HG02763 (cell line): ENCODE measurements at regions not wholly inside any gene's neighbourhood (a gene's known extent, or its start where the extent isn't known, plus 50 kb on each side); places are given as distances from the start of the nearest gene placed in this dataset.
"Not testable (repeated sequence)": the region's sequence is repeated elsewhere in the genome, so short reads cannot be mapped to it uniquely, and the experiment has no call there.

Experiments used
- ATAC-seq: cut with Tn5 transposase; IDR thresholded peaks from one replicate; pipeline ENCODE4 v1.9.1; 2021; ENCODE audit warnings: mild to moderate bottlenecking, moderate library complexity; ENCODE audit not compliant: unreplicated experiment

- no peak for ATAC-seq
Measured at GRCh38 chrX:40380655-40381488, 199.9 kb upstream of the ATP6AP2 start.

- ATAC-seq: no peak
Measured at GRCh38 chrX:40377684-40378083, 203.1 kb upstream of the ATP6AP2 start.

- no peak for ATAC-seq
Measured at GRCh38 chrX:40374486-40374885, 206.3 kb upstream of the ATP6AP2 start.

GRCh38 chrX:40373641-40374040, 207.1 kb upstream of the ATP6AP2 start:
- ATAC-seq: no peak

GRCh38 chrX:40373025-40373424, 207.7 kb upstream of the ATP6AP2 start:
- ATAC-seq: no peak

GRCh38 chrX:40371376-40371775, 209.4 kb upstream of the ATP6AP2 start:
- no peak for ATAC-seq

GRCh38 chrX:40368611-40369061, 212.1 kb upstream of the ATP6AP2 start:
- ATAC-seq: no peak

- no peak for ATAC-seq
Measured at GRCh38 chrX:40366661-40367060, 214.1 kb upstream of the ATP6AP2 start.

- ATAC-seq: not testable (repeated sequence)
Measured at GRCh38 chrX:40362291-40362690, 218.5 kb upstream of the ATP6AP2 start.

GRCh38 chrX:40360557-40360956, 220.2 kb upstream of the ATP6AP2 start:
- no peak for ATAC-seq

GRCh38 chrX:40359593-40359992, 221.2 kb upstream of the ATP6AP2 start:
- no peak for ATAC-seq

- ATAC-seq: no peak
Measured at GRCh38 chrX:40358994-40359393, 221.8 kb upstream of the ATP6AP2 start.

- no peak for ATAC-seq
Measured at GRCh38 chrX:40349251-40349650, 231.5 kb upstream of the ATP6AP2 start.

- no peak for ATAC-seq
Measured at GRCh38 chrX:40346379-40346778, 234.4 kb upstream of the ATP6AP2 start.

- no peak for ATAC-seq
Measured at GRCh38 chrX:40343319-40343718, 237.5 kb upstream of the ATP6AP2 start.

GRCh38 chrX:40340116-40340515, 240.7 kb upstream of the ATP6AP2 start:
- no peak for ATAC-seq

GRCh38 chrX:40333344-40333743, 235.6 kb upstream of the BCOR start:
- ATAC-seq: no peak

- ATAC-seq: no peak
Measured at GRCh38 chrX:40331762-40332161, 234.0 kb upstream of the BCOR start.

- ATAC-seq: no peak
Measured at GRCh38 chrX:40331353-40331752, 233.6 kb upstream of the BCOR start.

- ATAC-seq: no peak
Measured at GRCh38 chrX:40329616-40330015, 231.9 kb upstream of the BCOR start.

- ATAC-seq: no peak
Measured at GRCh38 chrX:40327085-40327484, 229.3 kb upstream of the BCOR start.

- no peak for ATAC-seq
Measured at GRCh38 chrX:40326186-40326965, 228.6 kb upstream of the BCOR start.
